ENCODE measurements at regions not wholly inside any gene's neighbourhood (a gene's known extent, or its start where the extent isn't known, plus 50 kb on each side); places are given as distances from the start of the nearest gene placed in this dataset.

DNA sequence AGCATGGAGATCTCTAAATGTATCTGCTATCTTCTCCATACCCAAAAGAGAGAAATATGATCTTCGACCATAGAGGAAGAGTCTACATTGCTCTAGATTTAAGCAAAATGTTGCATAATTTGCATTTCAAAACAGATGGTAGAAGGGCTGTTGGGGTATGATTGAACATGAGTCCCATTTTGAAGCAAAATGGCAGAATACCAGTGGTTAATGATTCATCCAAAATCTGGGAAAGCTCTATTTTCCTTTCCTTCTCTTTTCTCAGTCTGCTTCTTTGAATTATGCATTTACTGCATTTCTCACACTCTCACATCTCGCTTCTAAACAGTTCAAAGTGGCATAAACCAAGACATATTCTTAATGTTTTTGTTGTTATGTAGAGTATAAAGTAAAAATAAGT is 178.5 kb downstream of the MACC1 start:
- ChIA-PET CTCF (no interaction called here), POLR2A (no interaction called here)
- Mint-ChIP-seq H3K9me3 (peaks cover 5% of the 10 kb centered on the region), H3K4me1 (no peaks in the 10 kb centered on the region), H3K36me3 (ENCODE audit: low read depth) (no peaks in the 10 kb centered on the region), H3K27ac (no peak overlapping the region), H3K4me3 (no peak overlapping the region), H3K27me3 (no peaks in the 10 kb centered on the region)
- no peak for DNase-seq

DNA sequence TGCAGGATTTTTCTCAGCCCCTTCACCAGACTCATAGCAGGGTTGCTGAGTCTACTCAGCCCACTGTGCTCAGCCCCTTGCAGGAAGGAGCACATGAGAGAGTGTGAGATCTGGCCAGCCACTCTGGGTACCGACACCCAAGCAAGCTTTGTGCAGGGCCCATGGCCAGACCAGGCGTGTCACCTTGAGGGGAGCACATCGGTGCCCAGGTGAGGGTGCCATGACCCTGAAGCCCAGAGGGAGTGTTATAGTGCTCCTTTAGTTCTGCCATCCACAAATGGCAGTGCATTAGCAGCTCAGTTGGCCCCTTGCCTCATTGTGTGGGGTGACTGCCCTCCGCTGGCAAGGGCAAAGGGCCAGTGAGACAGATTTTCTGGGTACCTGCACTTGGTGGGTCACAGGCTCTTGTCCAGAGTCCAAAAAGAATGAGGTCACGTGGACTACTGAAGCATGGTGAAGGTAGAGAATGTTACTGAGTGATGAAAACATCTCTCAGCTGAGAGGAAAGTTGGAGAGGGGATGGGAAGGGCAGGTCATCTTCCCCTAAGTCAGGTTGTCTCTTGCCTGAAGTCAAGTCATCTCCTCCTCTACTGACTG is 181.8 kb downstream of the MACC1 start:
- DNase-seq = no peak
- H3K36me3 Mint-ChIP-seq (ENCODE audit: low read depth) = no peaks in the 10 kb centered on the region
- peaks cover 3% of the 10 kb centered on the region for H3K9me3 Mint-ChIP-seq
- no peaks in the 10 kb centered on the region for H3K4me1 Mint-ChIP-seq
- H3K27me3 Mint-ChIP-seq = no peaks in the 10 kb centered on the region
- CTCF ChIA-PET = no interaction called here
- H3K4me3 Mint-ChIP-seq = no peak overlapping the region
- POLR2A ChIA-PET = no interaction called here
- no peak overlapping the region for H3K27ac Mint-ChIP-seq

DNA sequence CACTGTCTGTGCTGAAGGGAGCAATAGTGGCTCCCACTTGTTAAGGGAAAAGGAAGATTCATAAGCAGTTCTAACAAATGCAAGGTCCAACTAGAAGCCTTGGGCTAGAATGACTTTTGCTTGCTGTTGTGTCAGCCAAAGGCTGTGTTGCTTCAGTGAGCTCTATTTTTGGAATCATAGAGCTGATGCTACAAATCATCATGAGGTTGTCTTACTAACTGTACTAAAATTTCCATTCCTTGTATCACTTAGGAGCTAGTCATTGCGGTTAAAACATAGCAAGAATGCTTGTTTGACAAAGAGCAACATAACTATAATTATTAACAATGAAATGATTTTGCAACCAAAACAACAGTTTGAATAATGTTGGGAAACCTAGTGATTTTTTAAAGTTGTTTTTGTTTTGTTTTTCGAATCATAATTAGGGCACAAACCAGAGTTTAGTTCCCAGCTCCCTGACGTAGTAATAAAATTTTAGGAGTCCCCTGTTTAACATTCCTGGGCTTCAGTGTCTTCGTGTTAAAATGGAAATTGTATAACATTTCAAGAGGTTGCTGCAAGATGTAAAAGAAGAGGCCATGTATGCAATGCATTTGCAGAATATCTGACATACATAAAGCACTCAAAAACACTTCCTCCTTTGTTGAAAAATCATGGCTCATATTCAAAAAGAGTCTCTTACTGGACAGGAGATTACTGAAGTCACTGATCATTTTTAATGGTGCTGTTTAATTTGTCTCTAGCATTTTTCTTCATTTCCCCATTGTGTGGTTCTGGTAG is 183.4 kb downstream of the MACC1 start:
- Mint-ChIP-seq H3K4me1 (no peaks in the 10 kb centered on the region), H3K36me3 (ENCODE audit: low read depth) (no peaks in the 10 kb centered on the region), H3K27ac (no peak overlapping the region), H3K27me3 (no peaks in the 10 kb centered on the region), H3K4me3 (no peak overlapping the region), H3K9me3 (peaks cover 3% of the 10 kb centered on the region)
- no peak for DNase-seq
- CTCF ChIA-PET = no interaction called here
- POLR2A ChIA-PET = no interaction called here

DNA sequence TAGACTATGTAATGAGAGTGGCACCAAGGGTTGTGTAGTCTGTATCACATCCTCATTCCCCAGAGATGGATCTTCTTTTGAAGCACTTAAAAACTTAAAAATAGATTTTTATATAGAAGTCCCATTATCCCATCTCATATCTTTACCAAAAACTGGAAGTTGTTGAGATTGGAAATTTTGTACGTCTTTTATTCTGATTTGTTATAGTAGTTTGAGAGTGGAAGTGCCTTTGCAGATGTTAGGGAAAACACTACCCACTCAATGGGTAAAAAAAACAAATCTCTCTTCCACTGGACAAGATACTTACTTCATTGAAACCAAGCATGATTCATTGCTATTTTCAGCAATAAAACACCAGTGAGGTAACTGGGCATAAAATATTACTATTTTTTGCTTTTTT is 184.4 kb downstream of the MACC1 start:
- H3K27ac Mint-ChIP-seq = no peak overlapping the region
- DNase-seq = no peak
- ChIA-PET POLR2A (no interaction called here), CTCF (no interaction called here)
- no peak overlapping the region for H3K4me3 Mint-ChIP-seq
- no peaks in the 10 kb centered on the region for H3K36me3 Mint-ChIP-seq (ENCODE audit: low read depth)
- no peaks in the 10 kb centered on the region for H3K27me3 Mint-ChIP-seq
- no peaks in the 10 kb centered on the region for H3K4me1 Mint-ChIP-seq
- peaks cover 3% of the 10 kb centered on the region for H3K9me3 Mint-ChIP-seq

DNA sequence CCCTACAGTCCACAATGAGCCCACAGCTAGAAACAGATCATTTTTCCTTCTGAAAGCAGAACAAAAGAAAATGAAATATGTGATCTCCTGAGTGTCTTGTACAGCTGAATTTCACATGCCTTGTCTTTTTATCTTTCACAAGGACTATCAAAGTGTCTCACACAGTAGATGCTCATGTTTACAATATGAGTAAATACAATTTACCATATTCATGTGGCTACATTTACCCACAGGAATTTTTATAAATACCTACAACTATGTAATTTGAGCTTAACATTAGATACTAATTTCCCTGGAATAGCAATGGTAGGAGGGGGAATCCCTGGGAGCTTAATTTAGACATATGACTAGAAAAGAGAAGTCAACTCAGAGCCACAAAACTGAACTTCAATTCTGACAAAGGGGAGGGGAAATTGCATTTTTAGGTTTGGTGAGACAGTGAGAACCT is 186.2 kb downstream of the MACC1 start:
- ChIA-PET POLR2A (no interaction called here), CTCF (no interaction called here)
- DNase-seq = no peak
- peaks cover 5% of the 10 kb centered on the region for H3K9me3 Mint-ChIP-seq
- H3K4me3 Mint-ChIP-seq = no peak overlapping the region
- no peaks in the 10 kb centered on the region for H3K27me3 Mint-ChIP-seq
- no peaks in the 10 kb centered on the region for H3K36me3 Mint-ChIP-seq (ENCODE audit: low read depth)
- no peak overlapping the region for H3K27ac Mint-ChIP-seq
- H3K4me1 Mint-ChIP-seq = no peaks in the 10 kb centered on the region

DNA sequence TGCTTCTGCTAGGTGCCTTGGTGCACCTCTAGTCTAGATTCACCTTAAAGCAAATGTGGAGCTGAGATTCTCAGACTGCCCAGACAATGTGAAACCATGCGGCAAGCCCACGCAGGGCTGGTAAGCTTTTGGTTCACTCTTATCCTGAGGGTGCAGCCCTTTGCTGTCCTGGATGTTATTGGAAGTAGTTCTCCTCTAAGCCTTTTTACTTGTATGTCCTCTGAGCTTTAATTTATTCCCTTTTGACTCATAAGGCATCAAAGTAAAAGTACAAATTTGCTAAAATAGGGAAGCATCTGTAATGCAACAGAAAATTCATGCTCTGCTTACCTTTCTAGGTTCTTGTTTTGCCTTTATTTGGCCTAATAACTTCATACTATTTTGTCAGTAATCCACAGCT is 186.8 kb downstream of the MACC1 start:
- DNase-seq = no peak
- POLR2A ChIA-PET = no interaction called here
- H3K27me3 Mint-ChIP-seq = no peaks in the 10 kb centered on the region
- no peaks in the 10 kb centered on the region for H3K4me1 Mint-ChIP-seq
- no peaks in the 10 kb centered on the region for H3K36me3 Mint-ChIP-seq (ENCODE audit: low read depth)
- no peak overlapping the region for H3K4me3 Mint-ChIP-seq
- CTCF ChIA-PET = no interaction called here
- H3K27ac Mint-ChIP-seq = no peak overlapping the region
- H3K9me3 Mint-ChIP-seq = peaks cover 2% of the 10 kb centered on the region

- Mint-ChIP-seq H3K27me3 (no peaks in the 10 kb centered on the region), H3K4me3 (no peak overlapping the region), H3K4me1 (no peaks in the 10 kb centered on the region), H3K36me3 (ENCODE audit: low read depth) (no peaks in the 10 kb centered on the region), H3K27ac (no peak overlapping the region), H3K9me3 (peaks cover 2% of the 10 kb centered on the region)
- no peak for DNase-seq
- ChIA-PET CTCF (no interaction called here), POLR2A (no interaction called here)
These were observed 190.4 kb downstream of the MACC1 start for GRCh38 chr7:20026762-20027161.

DNA sequence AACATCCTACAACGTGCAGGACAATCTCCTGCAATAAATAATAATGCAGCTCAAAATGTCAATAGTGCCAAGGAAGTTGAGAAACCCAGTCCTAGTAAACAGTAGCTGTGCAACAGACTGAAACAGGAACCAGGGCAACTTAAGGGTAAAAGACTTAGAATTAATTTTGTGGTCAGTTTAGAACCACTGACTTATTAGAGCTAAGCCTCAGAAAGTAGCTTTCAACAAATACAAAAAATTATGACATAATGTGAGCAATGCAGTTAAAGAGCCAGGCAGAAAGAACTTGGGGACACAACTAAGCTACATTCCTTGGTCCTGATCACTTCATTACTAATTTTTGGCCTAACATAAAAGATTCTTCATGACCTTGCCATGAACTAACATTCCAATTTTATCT is 195.4 kb downstream of the MACC1 start:
- H3K36me3 Mint-ChIP-seq (ENCODE audit: low read depth) = no peaks in the 10 kb centered on the region
- H3K4me1 Mint-ChIP-seq = no peaks in the 10 kb centered on the region
- ChIA-PET CTCF (no interaction called here), POLR2A (no interaction called here)
- H3K27me3 Mint-ChIP-seq = no peaks in the 10 kb centered on the region
- H3K27ac Mint-ChIP-seq = no peak overlapping the region
- DNase-seq = no peak
- no peak overlapping the region for H3K4me3 Mint-ChIP-seq
- H3K9me3 Mint-ChIP-seq = peaks cover 8% of the 10 kb centered on the region

GRCh38 chr7:20021066-20021465 is 196.1 kb downstream of the MACC1 start:
- no peak for DNase-seq
- Mint-ChIP-seq H3K4me1 (no peaks in the 10 kb centered on the region), H3K4me3 (no peak overlapping the region), H3K36me3 (ENCODE audit: low read depth) (no peaks in the 10 kb centered on the region), H3K27me3 (no peaks in the 10 kb centered on the region), H3K27ac (no peak overlapping the region), H3K9me3 (peaks cover 5% of the 10 kb centered on the region)
- POLR2A ChIA-PET = no interaction called here
- CTCF ChIA-PET = no interaction called here

DNA sequence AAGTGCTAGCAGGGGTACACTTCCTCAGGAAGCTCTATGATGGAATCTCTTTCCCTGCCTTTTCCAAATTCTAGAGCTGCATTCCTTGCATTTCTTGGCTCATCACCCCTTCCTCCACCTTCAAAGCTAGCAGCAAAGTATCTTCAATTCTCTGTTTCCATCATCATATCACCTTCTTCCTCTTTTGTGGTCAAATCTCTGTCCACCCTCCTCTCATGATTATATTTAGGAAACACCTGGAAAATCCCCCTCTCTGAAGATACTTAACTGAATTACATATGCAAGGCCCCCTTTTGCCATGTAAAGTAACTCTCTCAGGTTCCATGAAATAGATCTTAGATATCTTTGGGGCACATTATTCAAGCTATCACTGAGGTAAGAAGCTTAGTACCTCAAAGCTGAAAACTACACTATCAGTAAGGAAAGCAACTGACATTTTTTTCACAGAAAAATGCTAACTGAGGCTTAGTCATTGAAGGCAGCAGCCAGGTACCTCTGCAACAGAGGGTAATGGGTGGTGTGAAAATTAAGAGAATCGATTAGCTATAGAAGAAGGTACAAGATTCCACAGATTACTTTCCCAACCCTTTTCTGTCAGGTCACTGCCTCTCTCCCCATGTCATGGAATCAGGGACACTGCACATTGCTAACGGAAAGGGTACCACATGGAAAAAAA is 197.3 kb downstream of the MACC1 start:
- ChIA-PET CTCF (no interaction called here), POLR2A (no interaction called here)
- Mint-ChIP-seq H3K9me3 (peaks cover 5% of the 10 kb centered on the region), H3K27me3 (no peaks in the 10 kb centered on the region), H3K36me3 (ENCODE audit: low read depth) (no peaks in the 10 kb centered on the region), H3K27ac (no peak overlapping the region), H3K4me3 (no peak overlapping the region), H3K4me1 (no peaks in the 10 kb centered on the region)
- DNase-seq = no peak

DNA sequence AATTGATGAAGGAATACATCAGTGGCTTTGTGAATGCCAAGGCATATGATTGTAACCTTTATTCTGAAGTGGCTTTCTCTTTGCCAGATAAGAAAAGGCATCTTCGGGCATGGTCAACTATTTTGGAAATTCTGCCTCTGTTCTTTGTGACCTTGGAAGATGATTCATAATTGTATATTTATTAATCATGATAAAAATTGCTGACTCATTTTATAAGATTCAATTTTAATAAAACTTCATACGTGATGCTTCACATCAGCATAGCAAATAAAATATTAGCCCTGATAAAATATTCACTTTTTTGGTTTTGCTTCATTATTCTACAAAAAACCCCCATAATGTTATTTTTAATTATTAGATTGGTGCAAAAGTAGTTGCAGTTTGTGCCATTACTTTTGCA is 200.5 kb downstream of the MACC1 start:
- no peak for DNase-seq
- ChIA-PET CTCF (no interaction called here), POLR2A (no interaction called here)
- Mint-ChIP-seq H3K36me3 (ENCODE audit: low read depth) (no peaks in the 10 kb centered on the region), H3K4me1 (no peaks in the 10 kb centered on the region), H3K27me3 (no peaks in the 10 kb centered on the region), H3K4me3 (no peak overlapping the region), H3K9me3 (peaks cover 5% of the 10 kb centered on the region), H3K27ac (no peak overlapping the region)

DNA sequence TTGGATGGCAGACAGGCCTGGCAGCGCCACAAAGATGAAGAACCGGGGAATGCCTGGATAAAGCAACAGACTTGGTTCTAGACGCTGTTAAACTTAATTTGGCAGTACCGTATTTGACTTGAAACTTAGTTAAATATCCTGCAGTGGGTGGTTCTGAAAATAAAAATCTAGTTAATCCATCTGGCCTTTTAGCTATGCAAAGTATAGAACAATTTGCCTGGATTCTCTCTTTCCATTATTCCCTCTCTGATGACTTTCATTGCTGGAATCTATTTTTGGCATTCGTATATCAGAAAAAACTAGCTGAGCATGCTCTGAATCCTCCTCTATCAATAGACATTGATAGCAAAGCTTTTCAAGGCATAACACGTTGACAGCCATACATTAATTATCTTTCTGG is 203.6 kb downstream of the MACC1 start:
- Mint-ChIP-seq H3K27ac (no peak overlapping the region), H3K9me3 (peaks cover 2% of the 10 kb centered on the region), H3K4me3 (no peak overlapping the region), H3K27me3 (no peaks in the 10 kb centered on the region), H3K4me1 (no peaks in the 10 kb centered on the region), H3K36me3 (ENCODE audit: low read depth) (no peaks in the 10 kb centered on the region)
- DNase-seq = no peak
- ChIA-PET POLR2A (no interaction called here), CTCF (no interaction called here)

DNA sequence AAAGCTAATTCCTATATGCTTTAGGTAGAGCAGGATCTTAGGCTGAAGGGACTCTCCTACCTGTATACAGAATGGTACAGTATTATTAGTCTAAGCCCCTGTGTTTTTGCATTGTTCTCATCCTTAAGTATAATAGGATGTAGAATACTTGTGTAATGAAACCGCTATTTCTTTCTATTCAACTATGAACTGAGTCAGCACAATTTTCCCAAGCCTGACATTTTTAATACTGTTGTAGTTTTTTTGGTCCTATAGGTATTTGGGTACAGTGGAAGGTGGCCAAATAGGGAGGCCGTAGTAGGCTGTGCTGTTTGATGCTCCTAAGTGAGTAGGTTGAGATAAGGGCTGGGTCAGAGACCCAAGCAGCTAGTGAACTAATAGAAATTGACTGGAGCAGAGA is 205.1 kb downstream of the MACC1 start:
- DNase-seq = no peak
- H3K4me1 Mint-ChIP-seq = no peaks in the 10 kb centered on the region
- peaks cover 2% of the 10 kb centered on the region for H3K9me3 Mint-ChIP-seq
- H3K4me3 Mint-ChIP-seq = no peak overlapping the region
- H3K36me3 Mint-ChIP-seq (ENCODE audit: low read depth) = no peaks in the 10 kb centered on the region
- no peaks in the 10 kb centered on the region for H3K27me3 Mint-ChIP-seq
- no peak overlapping the region for H3K27ac Mint-ChIP-seq
- ChIA-PET CTCF (no interaction called here), POLR2A (no interaction called here)

- no peaks in the 10 kb centered on the region for H3K27me3 Mint-ChIP-seq
- POLR2A ChIA-PET = no interaction called here
These were observed 206.3 kb downstream of the MACC1 start for GRCh38 chr7:20010877-20011276.

More at GRCh38 chr7:20010877-20011276, 206.3 kb downstream of the MACC1 start:
- no peaks in the 10 kb centered on the region for H3K36me3 Mint-ChIP-seq (ENCODE audit: low read depth)
- no peak overlapping the region for H3K4me3 Mint-ChIP-seq
- H3K27ac Mint-ChIP-seq = no peak overlapping the region
- no peak for DNase-seq
- H3K4me1 Mint-ChIP-seq = no peaks in the 10 kb centered on the region
- H3K9me3 Mint-ChIP-seq = peaks cover 2% of the 10 kb centered on the region
- CTCF ChIA-PET = no interaction called here
